ENCODE measurements at regions not wholly inside any gene's neighbourhood (a gene's known extent, or its start where the extent isn't known, plus 50 kb on each side); places are given as distances from the start of the nearest gene placed in this dataset.

DNA sequence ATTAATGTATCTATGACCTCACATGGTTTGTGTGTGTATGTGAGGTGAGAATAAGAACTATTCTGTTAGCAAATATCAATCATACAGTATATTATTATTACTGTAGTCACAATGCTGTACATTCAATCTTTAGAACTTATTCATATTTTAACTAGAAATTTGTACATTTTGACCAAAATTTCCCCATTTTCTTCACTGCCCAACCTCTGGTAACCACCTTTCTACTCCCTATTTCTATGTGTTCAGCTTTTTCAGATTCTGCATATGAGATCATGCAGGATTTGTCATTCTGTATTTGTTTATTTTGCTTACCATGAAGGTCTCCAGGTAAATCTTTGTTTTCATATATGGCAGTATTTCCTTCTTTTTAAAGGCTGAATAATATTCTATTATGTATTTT is 607.9 kb downstream of the SLCO4C1 start:
- no peak for DNase-seq (ENCODE audit: low spot score)
- Histone ChIP-seq H3K9ac (ENCODE audit: low read depth in 1 of 2, low read length in 2 of 2) (no peak overlapping the region), H3K4me1 (ENCODE audit: control insufficient read depth in 4 of 4, insufficient read depth in 4 of 4, low read length in 3 of 4) (no peaks in the 10 kb centered on the region), H3K4me3 (ENCODE audit: low read depth in 1 of 3, low read length in 3 of 3) (no peak overlapping the region), H3K9me3 (ENCODE audit: control insufficient read depth in 4 of 4, low read length in 3 of 4) (no peaks in the 10 kb centered on the region), H3K27ac (ENCODE audit: low read depth in 1 of 2, low read length in 2 of 2) (no peak overlapping the region), H3K36me3 (ENCODE audit: control insufficient read depth in 4 of 4, insufficient read depth in 3 of 4, low read depth in 1 of 4, low read length in 3 of 4) (no peaks in the 10 kb centered on the region), H3K27me3 (ENCODE audit: control insufficient read depth in 4 of 4, insufficient read depth in 4 of 4, low read length in 3 of 4) (no peaks in the 10 kb centered on the region)
- TF ChIP-seq GABPA (IDR thresholded peaks at IDR 0.05 in 1 of 2, conservative IDR thresholded peaks at IDR 0.05 in 1 of 2) (no peak), MAX (IDR thresholded peaks at IDR 0.05) (no peak)

- Histone ChIP-seq H3K4me1 (ENCODE audit: control insufficient read depth in 4 of 4, insufficient read depth in 4 of 4, low read length in 3 of 4) (no peaks in the 10 kb centered on the region), H3K36me3 (ENCODE audit: control insufficient read depth in 4 of 4, insufficient read depth in 3 of 4, low read depth in 1 of 4, low read length in 3 of 4) (no peaks in the 10 kb centered on the region), H3K9ac (ENCODE audit: low read depth in 1 of 2, low read length in 2 of 2) (no peak overlapping the region), H3K4me3 (ENCODE audit: low read depth in 1 of 3, low read length in 3 of 3) (no peak overlapping the region), H3K27me3 (ENCODE audit: control insufficient read depth in 4 of 4, insufficient read depth in 4 of 4, low read length in 3 of 4) (no peaks in the 10 kb centered on the region), H3K9me3 (ENCODE audit: control insufficient read depth in 4 of 4, low read length in 3 of 4) (no peaks in the 10 kb centered on the region), H3K27ac (ENCODE audit: low read depth in 1 of 2, low read length in 2 of 2) (no peak overlapping the region)
- DNase-seq (ENCODE audit: low spot score) = no peak
- TF ChIP-seq RXRA (IDR thresholded peaks at IDR 0.05) (no peak), MAX (IDR thresholded peaks at IDR 0.05) (no peak), NR2F2 (IDR thresholded peaks at IDR 0.05) (no peak)
Measured at GRCh38 chr5:101687349-101687985, 608.6 kb downstream of the SLCO4C1 start.

- no peak overlapping the region for H3K27ac ChIP-seq (ENCODE audit: low read depth in 1 of 2, low read length in 2 of 2)
- DNase-seq (ENCODE audit: low spot score) = no peak
- H3K4me3 ChIP-seq (ENCODE audit: low read depth in 1 of 3, low read length in 3 of 3) = no peak overlapping the region
- H3K9ac ChIP-seq (ENCODE audit: low read depth in 1 of 2, low read length in 2 of 2) = no peak overlapping the region
- no peaks in the 10 kb centered on the region for H3K9me3 ChIP-seq (ENCODE audit: control insufficient read depth in 4 of 4, low read length in 3 of 4)
- 69% methylated on average over 3 of the region's 3 CpGs for WGBS
- H3K4me1 ChIP-seq (ENCODE audit: control insufficient read depth in 4 of 4, insufficient read depth in 4 of 4, low read length in 3 of 4) = no peaks in the 10 kb centered on the region
- H3K36me3 ChIP-seq (ENCODE audit: control insufficient read depth in 4 of 4, insufficient read depth in 3 of 4, low read depth in 1 of 4, low read length in 3 of 4) = no peaks in the 10 kb centered on the region
- TF ChIP-seq EGR1 (IDR thresholded peaks at IDR 0.05; ENCODE audit: low read depth in 2 of 2) = no peak
- TF ChIP-seq SP1 (IDR thresholded peaks at IDR 0.05) = no peak
- no peak for TF ChIP-seq NR2F2 (IDR thresholded peaks at IDR 0.05)
- TF ChIP-seq RXRA (IDR thresholded peaks at IDR 0.05) = no peak
- no peak for TF ChIP-seq GABPA (IDR thresholded peaks at IDR 0.05 in 1 of 2, conservative IDR thresholded peaks at IDR 0.05 in 1 of 2)
- no peak for TF ChIP-seq RAD21 (IDR thresholded peaks at IDR 0.05)
- no peak for TF ChIP-seq HNF4G (IDR thresholded peaks at IDR 0.05)
- TF ChIP-seq HNF4A (conservative IDR thresholded peaks at IDR 0.05) = no peak
- TF ChIP-seq FOXA2 (IDR thresholded peaks at IDR 0.05) = no peak
- no peak for TF ChIP-seq ZBTB33 (IDR thresholded peaks at IDR 0.05)
- no peak for TF ChIP-seq JUND (IDR thresholded peaks at IDR 0.05)
- no peaks in the 10 kb centered on the region for H3K27me3 ChIP-seq (ENCODE audit: control insufficient read depth in 4 of 4, insufficient read depth in 4 of 4, low read length in 3 of 4)
Measured at GRCh38 chr5:101686536-101687157, 609.4 kb downstream of the SLCO4C1 start.

Measured in liver (tissue), 7 donors.